H1 (cell line): ENCODE measurements at regions not wholly inside any gene's neighbourhood (a gene's known extent, or its start where the extent isn't known, plus 50 kb on each side); places are given as distances from the start of the nearest gene placed in this dataset.

Experiments used
- BACH1 ChIP-seq: IDR thresholded peaks from 2 replicates; pipeline ENCODE4 v1.6.1; 2012; ENCODE audit warnings: low read length, improper control_type of control experiment
- CBX5 ChIP-seq: fragments of 300-800, 300-1000 bp; sonication (generic); IDR thresholded peaks from 2 replicates; pipeline ENCODE4 v1.7.1; 2016; ENCODE audit warnings: antibody characterized with exemption, low read length, low read depth
- EGR1 ChIP-seq: IDR thresholded peaks from 2 replicates; pipeline ENCODE4 v1.6.1; 2011; ENCODE audit warnings: low read depth, low read length, borderline replicate concordance
- EP300 ChIP-seq, 2 experiments: IDR thresholded peaks; 1 replicate in 1 of 2; 2 replicates in 1 of 2; pipeline ENCODE4 v1.6.1; 2011 to 2012; ENCODE audit warnings: low read depth in 2 of 2, low read length in 2 of 2, mild to moderate bottlenecking in 2 of 2, borderline replicate concordance in 1 of 2, inconsistent platforms in 1 of 2, moderate library complexity in 1 of 2
- JUND ChIP-seq: IDR thresholded peaks from 2 replicates; pipeline ENCODE4 v1.6.1; 2011; ENCODE audit warnings: mild to moderate bottlenecking, improper control_type of control experiment, low read length
- MAFK ChIP-seq: IDR thresholded peaks from 2 replicates; pipeline ENCODE4 v1.6.1; 2012; ENCODE audit warnings: low read depth, mild to moderate bottlenecking, improper control_type of control experiment, low read length
- POLR2A ChIP-seq, 2 experiments: IDR thresholded peaks; 1 replicate in 1 of 2; 2 replicates in 1 of 2; pipeline ENCODE4 v1.6.1; 2011; ENCODE audit warnings: low read depth in 2 of 2, low read length in 2 of 2, mild to moderate bottlenecking in 2 of 2; ENCODE audit errors: control extremely low read depth in 1 of 2
- POLR2AphosphoS5 ChIP-seq: IDR thresholded peaks from 2 replicates; pipeline ENCODE4 v1.6.1; 2011; ENCODE audit warnings: low read depth, low read length
- RXRA ChIP-seq: IDR thresholded peaks from 2 replicates; pipeline ENCODE4 v1.6.1; 2011; ENCODE audit warnings: low read depth, mild to moderate bottlenecking, low read length, moderate library complexity; ENCODE audit not compliant: insufficient read depth
- SIRT6 ChIP-seq: IDR thresholded peaks from one replicate; pipeline ENCODE4 v1.7.1; 2012; ENCODE audit warnings: low read length, inconsistent platforms
- SP4 ChIP-seq: IDR thresholded peaks from 2 replicates; pipeline ENCODE4 v1.6.1; 2012; ENCODE audit warnings: low read length, inconsistent platforms
- SUZ12 ChIP-seq: fragments of 200-600 bp; sonication (generic); IDR thresholded peaks from 2 replicates; pipeline ENCODE4 v1.6.1; 2012; ENCODE audit warnings: mild to moderate bottlenecking, inconsistent platforms, low read length, moderate library complexity, mixed read lengths
- ZNF274 ChIP-seq: IDR thresholded peaks from 2 replicates; pipeline ENCODE4 v1.7.0; 2012; ENCODE audit warnings: low read length, borderline replicate concordance; ENCODE audit errors: extremely low read depth
- TF ChIP-seq, protein P1 (sequence below), 3 experiments: IDR thresholded peaks; 1 replicate in 2 of 3; 2 replicates in 1 of 3; pipeline versions ENCODE4 v1.5.1 to v1.6.1; 2011; ENCODE audit warnings: low read length in 3 of 3, mild to moderate bottlenecking in 3 of 3, inconsistent platforms in 2 of 3, low read depth in 1 of 3, moderate library complexity in 1 of 3; ENCODE audit not compliant: insufficient read depth in 1 of 3; ENCODE audit errors: control extremely low read depth in 1 of 3

DNA sequence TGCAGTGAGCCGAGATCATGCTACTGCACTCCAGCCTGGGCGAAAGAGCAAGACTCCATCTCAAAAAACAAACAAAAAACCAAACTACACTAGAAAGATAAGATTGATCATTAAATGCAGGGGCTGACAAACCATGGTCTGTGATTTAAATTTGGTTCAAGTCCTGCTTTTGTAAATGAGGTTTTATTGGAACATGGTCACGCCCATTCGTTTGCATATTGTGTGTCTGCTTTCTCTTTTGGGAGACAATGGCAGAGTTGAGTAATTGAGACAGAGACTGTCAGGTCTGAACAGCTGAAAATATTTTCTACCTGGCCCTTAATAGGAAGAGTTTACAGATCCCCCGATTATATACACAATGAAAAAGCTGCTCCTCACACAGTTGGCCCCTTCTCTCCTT lies 235.5 kb upstream of the EEF2KMT start:
- TF ChIP-seq, protein P1, sequence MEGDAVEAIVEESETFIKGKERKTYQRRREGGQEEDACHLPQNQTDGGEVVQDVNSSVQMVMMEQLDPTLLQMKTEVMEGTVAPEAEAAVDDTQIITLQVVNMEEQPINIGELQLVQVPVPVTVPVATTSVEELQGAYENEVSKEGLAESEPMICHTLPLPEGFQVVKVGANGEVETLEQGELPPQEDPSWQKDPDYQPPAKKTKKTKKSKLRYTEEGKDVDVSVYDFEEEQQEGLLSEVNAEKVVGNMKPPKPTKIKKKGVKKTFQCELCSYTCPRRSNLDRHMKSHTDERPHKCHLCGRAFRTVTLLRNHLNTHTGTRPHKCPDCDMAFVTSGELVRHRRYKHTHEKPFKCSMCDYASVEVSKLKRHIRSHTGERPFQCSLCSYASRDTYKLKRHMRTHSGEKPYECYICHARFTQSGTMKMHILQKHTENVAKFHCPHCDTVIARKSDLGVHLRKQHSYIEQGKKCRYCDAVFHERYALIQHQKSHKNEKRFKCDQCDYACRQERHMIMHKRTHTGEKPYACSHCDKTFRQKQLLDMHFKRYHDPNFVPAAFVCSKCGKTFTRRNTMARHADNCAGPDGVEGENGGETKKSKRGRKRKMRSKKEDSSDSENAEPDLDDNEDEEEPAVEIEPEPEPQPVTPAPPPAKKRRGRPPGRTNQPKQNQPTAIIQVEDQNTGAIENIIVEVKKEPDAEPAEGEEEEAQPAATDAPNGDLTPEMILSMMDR (IDR thresholded peaks at IDR 0.05; ENCODE audit: control extremely low read depth in 1 of 3, insufficient read depth in 1 of 3, low read depth in 1 of 3, low read length in 3 of 3), result no peak
- no peak for TF ChIP-seq POLR2AphosphoS5
- TF ChIP-seq EP300 (IDR thresholded peaks at IDR 0.05; ENCODE audit: borderline replicate concordance in 1 of 2, low read depth in 2 of 2, low read length in 2 of 2), result no peak
- TF ChIP-seq SP4, result no peak
- TF ChIP-seq RXRA, result no peak
- TF ChIP-seq POLR2A (IDR thresholded peaks at IDR 0.05; ENCODE audit: control extremely low read depth in 1 of 2, low read depth in 2 of 2, low read length in 2 of 2), result no peak
- TF ChIP-seq BACH1, result no peak
- no peak for TF ChIP-seq ZNF274
- TF ChIP-seq CBX5, result no peak
- TF ChIP-seq SIRT6, result no peak
- TF ChIP-seq JUND, result no peak
- TF ChIP-seq EGR1, result no peak
- TF ChIP-seq MAFK, result no peak
- no peak for TF ChIP-seq SUZ12
